Fibroblast of skin of back (primary cell): ENCODE measurements at regions not wholly inside any gene's neighbourhood (a gene's known extent, or its start where the extent isn't known, plus 50 kb on each side); places are given as distances from the start of the nearest gene placed in this dataset.

ENCODE experiments used
- DNase-seq: peaks from one replicate; pipeline ENCODE4 v3.0.0-alpha.2; 2013

- peak; percentile 79 for DNase-seq
Observed at GRCh38 chr13:72437458-72437857, 290.0 kb downstream of the MZT1 start.

- DNase-seq, result no peak
Observed at GRCh38 chr13:72435251-72435650, 292.2 kb downstream of the MZT1 start.

- no peak for DNase-seq
Observed at GRCh38 chr13:72431981-72432682, 295.3 kb downstream of the MZT1 start.

GRCh38 chr13:72430923-72431322 is 296.5 kb downstream of the MZT1 start:
- no peak for DNase-seq

GRCh38 chr13:72427757-72428528 is 299.5 kb downstream of the MZT1 start:
- no peak for DNase-seq

GRCh38 chr13:72424059-72424458 is 303.4 kb downstream of the MZT1 start:
- no peak for DNase-seq

GRCh38 chr13:72415817-72416216 is 311.6 kb downstream of the MZT1 start:
- no peak for DNase-seq

GRCh38 chr13:72412481-72412880 is 314.9 kb downstream of the MZT1 start:
- no peak for DNase-seq

GRCh38 chr13:72405441-72405840 is 322.0 kb downstream of the MZT1 start:
- no peak for DNase-seq

GRCh38 chr13:72403396-72404010 is 323.9 kb downstream of the MZT1 start:
- peak; percentile 30 for DNase-seq

- DNase-seq, result no peak
Observed at GRCh38 chr13:72400856-72401255, 326.6 kb downstream of the MZT1 start.

GRCh38 chr13:72399351-72399750 is 328.1 kb downstream of the MZT1 start:
- no peak for DNase-seq

- DNase-seq, result no peak
Observed at GRCh38 chr13:72397265-72397664, 330.2 kb downstream of the MZT1 start.

- DNase-seq, result no peak
Observed at GRCh38 chr13:72390909-72391308, 336.5 kb downstream of the MZT1 start.

- no peak for DNase-seq
Observed at GRCh38 chr13:72386138-72386684, 341.2 kb downstream of the MZT1 start.

GRCh38 chr13:72384879-72385278 is 342.6 kb downstream of the MZT1 start:
- DNase-seq, result peak; percentile 50

- no peak for DNase-seq
Observed at GRCh38 chr13:72384186-72384823, 343.1 kb downstream of the MZT1 start.

- DNase-seq, result no peak
Observed at GRCh38 chr13:72383646-72384045, 343.8 kb downstream of the MZT1 start.

- DNase-seq, result peak; percentile 5
Observed at GRCh38 chr13:72379581-72379980, 347.8 kb downstream of the MZT1 start.

- no peak for DNase-seq
Observed at GRCh38 chr13:72368031-72368430, 359.4 kb downstream of the MZT1 start.

- no peak for DNase-seq
Observed at GRCh38 chr13:72346716-72347115, 380.7 kb downstream of the MZT1 start.

- no peak for DNase-seq
Observed at GRCh38 chr13:72342364-72342763, 385.1 kb downstream of the MZT1 start.

GRCh38 chr13:72341904-72342303 is 385.5 kb downstream of the MZT1 start:
- no peak for DNase-seq
